HUES64 (cell line): ENCODE measurements at regions not wholly inside any gene's neighbourhood (a gene's known extent, or its start where the extent isn't known, plus 50 kb on each side); places are given as distances from the start of the nearest gene placed in this dataset.
"Not testable (repeated sequence)": the region's sequence is repeated elsewhere in the genome, so short reads cannot be mapped to it uniquely, and the experiment has no call there.

Experiments
- H3K27ac ChIP-seq: 2 replicates; pipeline ENCODE4 v1.7.0; 2013; ENCODE audit warnings: low read depth, low read length, inconsistent platforms
- H3K27me3 ChIP-seq: 2 replicates; pipeline ENCODE4 v1.6.1; 2013; ENCODE audit warnings: mild to moderate bottlenecking, low read length; ENCODE audit not compliant: insufficient read depth
- H3K36me3 ChIP-seq: 2 replicates; pipeline ENCODE4 v1.6.1; 2013; ENCODE audit warnings: mild to moderate bottlenecking, low read length; ENCODE audit not compliant: insufficient read depth
- H3K4me1 ChIP-seq: 2 replicates; pipeline ENCODE4 v1.6.1; 2013; ENCODE audit warnings: mild to moderate bottlenecking, low read length, moderate library complexity; ENCODE audit not compliant: insufficient read depth
- H3K4me3 ChIP-seq: 2 replicates; pipeline ENCODE4 v1.5.1; 2013; ENCODE audit warnings: mild to moderate bottlenecking, low read length, moderate library complexity
- H3K9ac ChIP-seq: 2 replicates; pipeline ENCODE4 v1.6.1; 2013; ENCODE audit warnings: mild to moderate bottlenecking, low read depth, low read length
- H3K9me3 ChIP-seq: 2 replicates; pipeline ENCODE4 v1.6.1; 2013; ENCODE audit warnings: low read depth, low read length; ENCODE audit not compliant: insufficient read depth
- WGBS: fragments of 150-250, 120-280 bp; methylation state at CpG from one replicate; pipeline ENCODE4 v1.1.7; 2013; ENCODE audit warnings: missing lambda C conversion rate; 5-methylcytosine and 5-hydroxymethylcytosine counted together

DNA sequence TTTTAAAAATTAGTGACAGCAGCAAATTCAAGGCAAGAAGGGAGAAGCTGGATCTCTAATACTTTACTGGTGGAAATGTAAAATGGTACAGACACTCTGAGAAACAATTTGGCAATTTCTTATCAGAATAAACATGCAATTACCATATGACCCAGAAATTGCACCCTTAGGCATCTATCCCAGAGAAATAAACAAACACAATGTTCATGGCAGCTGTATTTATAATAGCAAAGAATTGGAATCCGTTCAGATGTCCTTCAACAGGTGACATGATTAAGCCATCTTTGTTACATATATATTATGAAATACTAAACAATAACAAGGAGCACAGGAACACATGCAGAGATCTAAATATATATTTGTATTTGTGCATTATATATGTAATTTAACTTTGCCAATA lies 756.5 kb downstream of the SLITRK1 start:
- H3K4me3 ChIP-seq, result no peak overlapping the region
- H3K36me3 ChIP-seq, result no peaks in the 10 kb centered on the region
- H3K9ac ChIP-seq, result no peak overlapping the region
- H3K27ac ChIP-seq, result no peak overlapping the region
- no peaks in the 10 kb centered on the region for H3K9me3 ChIP-seq
- H3K4me1 ChIP-seq, result no peaks in the 10 kb centered on the region
- H3K27me3 ChIP-seq, result no peaks in the 10 kb centered on the region
- WGBS, result no CpG with 5 or more reads among the region's 1 CpG

DNA sequence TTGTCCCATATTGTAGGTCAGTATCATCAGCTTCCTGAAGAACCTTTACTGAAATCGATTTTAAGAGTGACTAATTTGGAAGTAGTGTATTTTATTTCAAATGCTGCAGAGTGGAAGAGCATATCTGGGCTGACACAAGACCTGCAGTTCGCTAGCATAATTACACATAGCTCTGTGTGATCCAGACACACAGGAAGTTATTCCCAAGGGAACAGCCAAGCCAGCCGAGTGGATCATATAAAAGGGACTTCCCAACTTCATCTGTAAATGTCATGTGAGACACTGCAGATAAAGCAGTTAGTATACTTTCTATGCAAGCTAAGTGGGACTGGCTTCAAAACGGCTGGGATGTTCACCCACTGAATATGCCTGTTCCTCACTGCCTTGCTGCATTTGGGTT lies 760.4 kb downstream of the SLITRK1 start:
- 94% methylated on average over 4 of the region's 4 CpGs for WGBS

DNA sequence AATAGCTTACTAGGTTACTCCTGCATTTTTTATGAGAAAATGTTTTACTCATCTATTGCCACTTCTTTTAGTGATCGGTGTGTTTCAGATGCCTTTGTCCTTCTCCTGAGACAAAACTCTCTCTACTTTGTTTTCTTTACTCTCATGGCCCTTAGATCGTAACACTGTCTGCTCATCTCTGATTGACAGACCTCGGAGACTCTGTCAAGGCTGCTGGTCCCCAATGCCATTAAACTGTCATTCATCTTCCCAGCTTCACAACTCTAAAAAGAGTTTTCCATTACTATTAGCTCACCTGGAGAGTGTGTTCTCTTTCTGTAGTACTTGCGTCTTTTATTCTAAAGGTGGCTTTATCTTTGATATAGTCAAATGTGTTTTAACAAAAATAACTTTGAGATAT lies 765.2 kb downstream of the SLITRK1 start:
- H3K36me3 ChIP-seq, result no peaks in the 10 kb centered on the region
- no peak overlapping the region for H3K9ac ChIP-seq
- 94% methylated on average over 3 of the region's 4 CpGs for WGBS

More for the DNA sequence above, 760.4 kb downstream of the SLITRK1 start:
- H3K4me3 ChIP-seq, result no peak overlapping the region
- no peaks in the 10 kb centered on the region for H3K36me3 ChIP-seq
- H3K27me3 ChIP-seq, result no peaks in the 10 kb centered on the region
- no peak overlapping the region for H3K27ac ChIP-seq
- no peaks in the 10 kb centered on the region for H3K9me3 ChIP-seq
- H3K9ac ChIP-seq, result no peak overlapping the region
- no peaks in the 10 kb centered on the region for H3K4me1 ChIP-seq

DNA sequence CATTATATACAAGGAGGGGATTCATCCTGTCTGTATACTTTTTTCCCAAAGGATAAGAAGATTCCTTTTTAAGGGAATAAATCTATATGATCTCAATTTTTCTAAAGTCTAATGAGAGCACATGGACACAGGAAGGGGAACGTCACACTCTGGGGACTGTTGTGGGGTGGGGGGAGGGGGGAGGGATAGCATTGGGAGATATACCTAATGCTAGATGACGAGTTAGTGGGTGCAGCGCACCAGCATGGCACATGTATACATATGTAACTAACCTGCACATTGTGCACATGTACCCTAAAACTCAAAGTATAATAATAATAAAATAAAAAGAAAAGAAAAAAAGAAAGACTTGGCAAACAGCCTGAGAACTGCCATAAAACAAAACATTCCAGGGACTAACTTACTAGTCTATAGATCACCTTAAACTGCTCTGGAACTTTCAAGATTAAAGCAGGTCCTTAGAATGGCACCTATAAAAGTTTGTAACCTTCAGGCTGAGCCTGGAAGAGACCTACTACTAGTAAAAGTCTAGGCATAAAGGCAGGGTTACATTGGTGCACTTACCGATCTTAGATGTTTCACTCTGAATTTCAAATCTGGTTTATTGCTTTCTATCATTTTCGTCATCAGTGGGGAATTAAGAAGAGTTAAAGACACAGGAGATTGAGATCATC lies 780.6 kb downstream of the SLITRK1 start:
- not testable (repeated sequence) for H3K27me3 ChIP-seq, H3K4me1 ChIP-seq, H3K36me3 ChIP-seq, H3K9ac ChIP-seq, H3K27ac ChIP-seq, H3K4me3 ChIP-seq, H3K9me3 ChIP-seq
- 98% methylated on average over 2 of the region's 5 CpGs for WGBS

More for the DNA sequence above, 765.2 kb downstream of the SLITRK1 start:
- H3K4me1 ChIP-seq, result no peaks in the 10 kb centered on the region
- H3K4me3 ChIP-seq, result no peak overlapping the region
- no peak overlapping the region for H3K27ac ChIP-seq
- H3K27me3 ChIP-seq, result no peaks in the 10 kb centered on the region
- H3K9me3 ChIP-seq, result no peaks in the 10 kb centered on the region

DNA sequence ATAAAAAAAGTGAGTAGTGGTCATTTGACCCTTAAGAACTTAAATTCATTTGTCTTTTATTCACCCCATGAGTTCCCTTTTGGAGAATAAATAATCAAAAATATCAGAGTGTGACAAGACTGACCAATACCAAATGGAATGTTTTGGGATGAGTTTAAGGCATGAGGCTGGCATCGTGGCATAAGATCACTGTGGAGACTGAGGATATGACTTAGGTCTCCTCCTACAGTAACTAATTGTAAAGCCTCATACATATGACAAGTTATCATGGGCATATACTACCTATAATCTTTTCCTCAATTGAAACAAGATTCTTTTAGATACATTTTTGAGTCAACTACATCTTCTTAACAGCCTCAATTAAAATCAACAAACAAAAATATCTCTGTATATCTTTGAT lies 782.0 kb downstream of the SLITRK1 start:
- Histone ChIP-seq H3K9me3 (no peaks in the 10 kb centered on the region), H3K27ac (no peak overlapping the region), H3K9ac (no peak overlapping the region)

DNA sequence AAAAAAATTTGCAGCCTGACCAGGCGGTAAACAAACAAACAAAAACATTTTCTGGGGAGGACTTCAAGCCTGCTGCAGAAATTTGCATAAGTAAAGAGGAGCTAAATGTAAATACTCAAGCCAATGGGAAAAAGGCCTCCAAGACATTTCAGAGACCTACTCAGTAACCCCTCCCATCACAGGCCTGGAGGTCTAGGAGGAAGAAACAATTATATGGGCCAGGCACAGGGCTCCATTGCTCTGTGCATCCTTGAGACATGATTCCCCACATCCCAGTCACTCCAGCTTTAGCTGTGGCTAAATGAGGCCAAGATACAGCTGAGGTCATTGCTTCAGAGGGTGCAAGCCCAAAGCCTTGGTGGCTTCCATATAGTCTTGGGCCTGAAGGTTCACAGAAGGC lies 793.4 kb downstream of the SLITRK1 start:
- H3K27ac ChIP-seq, result no peak overlapping the region
- H3K36me3 ChIP-seq, result no peaks in the 10 kb centered on the region
- H3K4me1 ChIP-seq, result no peaks in the 10 kb centered on the region
- H3K9me3 ChIP-seq, result peaks cover 32% of the 10 kb centered on the region
- no peak overlapping the region for H3K9ac ChIP-seq
- H3K4me3 ChIP-seq, result no peak overlapping the region
- no peaks in the 10 kb centered on the region for H3K27me3 ChIP-seq
- 100% methylated on average over 1 of the region's 1 CpG for WGBS

More for the DNA sequence above, 782.0 kb downstream of the SLITRK1 start:
- no peak overlapping the region for H3K4me3 ChIP-seq
- 82% methylated on average over 1 of the region's 1 CpG for WGBS
- no peaks in the 10 kb centered on the region for H3K4me1 ChIP-seq
- no peaks in the 10 kb centered on the region for H3K36me3 ChIP-seq
- no peaks in the 10 kb centered on the region for H3K27me3 ChIP-seq

DNA sequence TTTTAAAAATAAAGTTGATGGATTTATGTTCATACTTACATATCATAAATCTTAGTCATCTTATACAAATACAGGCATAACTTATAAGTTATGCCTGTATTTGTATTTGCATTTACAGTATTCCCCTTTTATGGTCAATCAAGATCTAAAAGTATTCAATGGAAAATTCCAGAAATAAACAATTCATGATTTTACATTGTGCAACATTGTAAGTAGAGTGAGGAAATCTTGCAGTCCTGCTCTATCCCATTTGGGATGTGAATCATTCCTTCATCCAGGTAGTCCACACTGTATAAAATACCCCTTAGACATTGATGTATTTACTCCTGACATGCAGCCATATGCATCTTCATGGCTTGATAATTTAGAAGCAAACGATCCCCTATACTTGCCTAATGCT lies 795.3 kb downstream of the SLITRK1 start:
- Histone ChIP-seq H3K27ac (no peak overlapping the region), H3K9ac (no peak overlapping the region), H3K4me3 (no peak overlapping the region), H3K4me1 (no peaks in the 10 kb centered on the region), H3K9me3 (peaks cover 38% of the 10 kb centered on the region), H3K36me3 (no peaks in the 10 kb centered on the region), H3K27me3 (no peaks in the 10 kb centered on the region)
- WGBS, result 100% methylated on average over 1 of the region's 1 CpG

DNA sequence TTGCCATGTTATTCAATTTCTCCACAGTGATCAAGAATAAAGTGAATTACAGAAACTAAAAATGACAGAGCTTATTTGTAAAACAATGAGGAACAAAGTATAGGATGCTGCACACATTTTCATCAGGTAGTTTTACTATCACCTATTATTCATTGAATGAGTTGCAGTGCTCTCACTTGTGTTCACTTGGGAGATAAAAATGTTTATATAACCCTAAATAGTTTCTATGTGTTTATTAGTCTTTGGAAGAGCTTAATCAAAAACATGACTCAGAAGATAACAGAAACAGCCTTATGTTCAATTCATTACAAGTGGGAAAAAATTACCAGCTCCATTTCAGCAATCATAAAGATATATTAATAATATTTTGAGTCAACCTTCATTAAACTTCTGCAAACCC lies 796.2 kb downstream of the SLITRK1 start:
- no peak overlapping the region for H3K9ac ChIP-seq
- no peaks in the 10 kb centered on the region for H3K27me3 ChIP-seq
- H3K36me3 ChIP-seq, result no peaks in the 10 kb centered on the region
- H3K9me3 ChIP-seq, result peaks cover 38% of the 10 kb centered on the region
- no peak overlapping the region for H3K4me3 ChIP-seq
- no peak overlapping the region for H3K27ac ChIP-seq
- no peaks in the 10 kb centered on the region for H3K4me1 ChIP-seq

DNA sequence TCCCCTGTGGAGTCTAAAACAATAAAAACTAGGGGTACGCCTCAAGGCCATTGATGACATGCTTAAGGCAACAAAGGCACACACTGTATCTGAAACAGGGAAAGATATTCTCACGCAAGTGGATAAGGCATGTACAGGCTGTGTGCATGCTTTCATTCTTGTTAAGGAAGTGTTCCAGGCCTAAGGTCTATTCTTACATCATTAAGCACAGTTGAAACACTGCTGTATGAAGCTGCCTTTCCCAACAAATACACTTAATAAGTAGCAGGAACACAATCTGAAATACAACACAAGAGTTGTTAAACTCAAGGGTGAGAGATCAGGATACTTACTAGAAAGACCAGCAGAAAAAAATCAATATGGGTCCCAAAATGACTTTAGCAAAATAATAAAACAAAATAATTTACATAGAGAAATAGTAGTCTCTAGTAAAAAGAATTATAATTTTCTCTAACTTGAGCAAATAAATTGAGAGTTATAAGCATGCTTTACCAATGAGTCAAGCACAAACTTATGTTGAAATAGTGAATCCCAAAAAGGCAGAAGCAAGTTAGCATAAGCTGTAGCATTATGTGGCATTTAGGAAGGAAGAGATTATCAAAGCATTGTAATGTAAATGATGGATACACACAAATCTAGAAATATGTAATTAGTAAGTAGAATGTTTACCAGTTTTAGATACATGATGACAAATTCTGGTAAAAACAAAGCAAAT lies 796.9 kb downstream of the SLITRK1 start:
- 98% methylated on average over 2 of the region's 2 CpGs for WGBS
- H3K27ac ChIP-seq, result no peak overlapping the region

DNA sequence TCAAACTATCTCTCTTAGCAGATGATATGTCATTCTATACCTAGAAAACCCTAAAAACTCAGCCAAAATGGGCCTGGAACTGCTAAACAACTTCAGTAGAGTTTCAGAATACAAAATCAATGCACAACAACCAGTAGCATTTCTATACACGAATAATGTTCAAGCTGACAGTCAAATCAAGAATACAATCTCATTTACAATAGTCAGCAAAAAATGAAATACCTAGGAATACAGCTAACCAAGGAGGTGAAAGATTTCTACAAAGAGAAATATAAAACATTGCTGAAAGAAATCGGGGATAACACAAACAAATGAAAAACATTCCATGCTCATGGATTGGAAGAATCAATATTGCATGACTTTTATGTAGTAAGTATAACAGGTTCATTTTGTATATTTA lies 804.8 kb downstream of the SLITRK1 start:
- WGBS, result 83% methylated on average over 1 of the region's 2 CpGs

More for the DNA sequence above, 796.9 kb downstream of the SLITRK1 start:
- Histone ChIP-seq H3K36me3 (no peaks in the 10 kb centered on the region), H3K9me3 (peaks cover 34% of the 10 kb centered on the region), H3K4me1 (no peaks in the 10 kb centered on the region), H3K27me3 (no peaks in the 10 kb centered on the region), H3K9ac (no peak overlapping the region), H3K4me3 (no peak overlapping the region)

DNA sequence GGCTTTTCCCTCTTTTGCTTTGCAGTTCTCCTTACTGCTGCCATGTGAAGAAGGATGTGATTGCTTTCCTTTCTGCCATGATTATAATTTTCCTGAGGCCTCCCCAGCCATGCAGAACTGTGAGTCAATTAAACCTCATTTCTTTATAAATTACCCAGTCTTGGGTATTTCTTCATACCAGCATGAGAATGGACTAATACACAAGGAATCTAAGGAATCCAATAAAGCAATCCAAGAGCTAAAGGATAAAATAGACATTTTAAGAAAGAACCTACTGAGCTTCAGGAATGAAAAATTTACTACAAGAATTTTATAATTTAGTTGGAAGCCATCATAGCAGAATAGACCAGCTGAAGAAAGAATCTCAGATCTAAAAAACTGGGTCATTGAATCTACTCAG lies 808.3 kb downstream of the SLITRK1 start:
- H3K4me3 ChIP-seq, H3K9me3 ChIP-seq, H3K4me1 ChIP-seq, H3K27ac ChIP-seq, H3K9ac ChIP-seq, H3K36me3 ChIP-seq, H3K27me3 ChIP-seq: not testable (repeated sequence)

More for the DNA sequence above, 804.8 kb downstream of the SLITRK1 start:
- Histone ChIP-seq H3K27me3 (no peaks in the 10 kb centered on the region), H3K36me3 (no peaks in the 10 kb centered on the region), H3K4me1 (no peaks in the 10 kb centered on the region), H3K9me3 (peaks cover 1% of the 10 kb centered on the region; the same call in 1 of the 2 replicates), H3K4me3 (no peak overlapping the region), H3K27ac (no peak overlapping the region), H3K9ac (no peak overlapping the region)
